WTC11 (cell line): ENCODE measurements at regions not wholly inside any gene's neighbourhood (a gene's known extent, or its start where the extent isn't known, plus 50 kb on each side); places are given as distances from the start of the nearest gene placed in this dataset.

Experiments used
- ATAC-seq: fragments of 200-7000 bp; cut with Tn5 transposase; 2 replicates; pipeline ENCODE4 v1.10.0; 2021; ENCODE audit warnings: mild to moderate bottlenecking, moderate library complexity
- CTCF ChIA-PET: fragments of 300-600 bp; sonication (Branson Sonifier 250); formaldehyde crosslinking; loops from one replicate; lab custom pipeline; 2021; ENCODE audit warnings: antibody characterized with exemption; lab: Charles Lee
- POLR2A ChIA-PET: fragments of 350-600 bp; sonication (Branson Sonifier 250); formaldehyde crosslinking; loops from one replicate; lab custom pipeline; 2021; ENCODE audit warnings: antibody characterized with exemption; lab: Charles Lee
- DNase-seq: peaks from one replicate; pipeline ENCODE4 v3.0.0; 2021; ENCODE audit warnings: low spot score
- H3K27ac Mint-ChIP-seq: 2 replicates; pipeline ENCODE4 v1.8.0; 2021; ENCODE audit warnings: mixed read lengths
- H3K27me3 Mint-ChIP-seq: 2 replicates; pipeline ENCODE4 v1.8.0; 2021; ENCODE audit warnings: low read depth, mild to moderate bottlenecking, moderate library complexity, mixed read lengths
- H3K36me3 Mint-ChIP-seq: 2 replicates; pipeline ENCODE4 v1.8.0; 2021; ENCODE audit warnings: mixed read lengths
- H3K4me1 Mint-ChIP-seq: 2 replicates; pipeline ENCODE4 v1.8.0; 2022; ENCODE audit warnings: mixed read lengths
- H3K4me3 Mint-ChIP-seq: 2 replicates; pipeline ENCODE4 v1.8.0; 2021; ENCODE audit warnings: mild to moderate bottlenecking, moderate library complexity, mixed read lengths
- H3K9me3 Mint-ChIP-seq: 2 replicates; pipeline ENCODE4 v1.8.0; 2021; ENCODE audit warnings: mixed read lengths
- ATF1 ChIP-seq: sonication (generic); formaldehyde crosslinking; IDR thresholded peaks from 2 replicates; pipeline ENCODE4 v1.8.1; 2023; ENCODE audit warnings: mild to moderate bottlenecking, moderate library complexity, missing genetic modification reagents
- ATF3 ChIP-seq: sonication (generic); formaldehyde crosslinking; conservative IDR thresholded peaks from 2 replicates; pipeline ENCODE4 v1.8.1; 2022; ENCODE audit warnings: mild to moderate bottlenecking, missing genetic modification reagents
- CBFB ChIP-seq: sonication (generic); formaldehyde crosslinking; IDR thresholded peaks from 2 replicates; pipeline ENCODE4 v1.8.1; 2022; ENCODE audit warnings: mild to moderate bottlenecking, low read depth, missing genetic modification reagents
- CREB1 ChIP-seq: sonication (generic); formaldehyde crosslinking; IDR thresholded peaks from 2 replicates; pipeline ENCODE4 v1.8.0; 2023; ENCODE audit warnings: mild to moderate bottlenecking, missing genetic modification reagents
- FOXJ3 ChIP-seq: sonication (generic); formaldehyde crosslinking; IDR thresholded peaks from 2 replicates; pipeline ENCODE4 v1.9.0; 2021; ENCODE audit warnings: missing genetic modification reagents, mild to moderate bottlenecking, borderline replicate concordance
- GTF2I ChIP-seq: fragments of 250-450 bp; sonication (Bioruptor Pico); conservative IDR thresholded peaks from 2 replicates; pipeline ENCODE4 v1.4.0; 2021; ENCODE audit warnings: mild to moderate bottlenecking
- IRF1 ChIP-seq: sonication (generic); formaldehyde crosslinking; IDR thresholded peaks from 2 replicates; pipeline ENCODE4 v1.8.0; 2023; ENCODE audit warnings: missing genetic modification reagents
- JAZF1 ChIP-seq: fragments of 250-450 bp; sonication (Bioruptor Pico); IDR thresholded peaks from 2 replicates; pipeline ENCODE4 v1.9.0; 2021; ENCODE audit warnings: moderate library complexity, mild to moderate bottlenecking, inconsistent platforms
- KAT7 ChIP-seq: sonication (generic); formaldehyde crosslinking; IDR thresholded peaks from 2 replicates; pipeline ENCODE4 v1.8.1; 2023; ENCODE audit warnings: missing genetic modification reagents, mild to moderate bottlenecking, borderline replicate concordance
- NFE2L1 ChIP-seq: sonication (generic); formaldehyde crosslinking; IDR thresholded peaks from 2 replicates; pipeline ENCODE4 v1.8.1; 2023; ENCODE audit warnings: missing genetic modification reagents
- NFYB ChIP-seq: sonication (generic); formaldehyde crosslinking; conservative IDR thresholded peaks from 2 replicates; pipeline ENCODE4 v1.8.0; 2022; ENCODE audit warnings: low read depth, missing genetic modification reagents
- NR3C1 ChIP-seq: sonication (generic); formaldehyde crosslinking; conservative IDR thresholded peaks from 2 replicates; pipeline ENCODE4 v1.8.1; 2023; ENCODE audit warnings: low read depth, mild to moderate bottlenecking, missing genetic modification reagents
- RORB ChIP-seq: fragments of 250-450 bp; sonication (Bioruptor Pico); IDR thresholded peaks from 2 replicates; pipeline ENCODE4 v1.9.0; 2021; ENCODE audit warnings: mild to moderate bottlenecking
- SMAD3 ChIP-seq: sonication (generic); formaldehyde crosslinking; IDR thresholded peaks from 2 replicates; pipeline ENCODE4 v1.8.0; 2022; ENCODE audit warnings: missing genetic modification reagents, mild to moderate bottlenecking, borderline replicate concordance
- SP1 ChIP-seq: sonication (generic); formaldehyde crosslinking; conservative IDR thresholded peaks from 2 replicates; pipeline ENCODE4 v1.8.1; 2022; ENCODE audit warnings: missing genetic modification reagents
- STAT6 ChIP-seq: sonication (generic); formaldehyde crosslinking; conservative IDR thresholded peaks from 2 replicates; pipeline ENCODE4 v1.8.1; 2023; ENCODE audit warnings: mild to moderate bottlenecking, low read depth, missing genetic modification reagents, moderate library complexity
- TEAD4 ChIP-seq: sonication (generic); formaldehyde crosslinking; IDR thresholded peaks from 2 replicates; pipeline ENCODE4 v1.8.0; 2022; ENCODE audit warnings: mild to moderate bottlenecking, missing genetic modification reagents
- ZBTB43 ChIP-seq: sonication (generic); formaldehyde crosslinking; IDR thresholded peaks from 2 replicates; pipeline ENCODE4 v1.8.1; 2023; ENCODE audit warnings: mild to moderate bottlenecking, missing genetic modification reagents
- ZNF121 ChIP-seq: sonication (generic); formaldehyde crosslinking; IDR thresholded peaks from 2 replicates; pipeline ENCODE4 v1.8.0; 2023; ENCODE audit warnings: missing genetic modification reagents
- ZNF138 ChIP-seq: sonication (generic); formaldehyde crosslinking; conservative IDR thresholded peaks from 2 replicates; pipeline ENCODE4 v1.8.1; 2022; ENCODE audit warnings: mild to moderate bottlenecking, moderate library complexity, missing genetic modification reagents
- ZNF219 ChIP-seq: sonication (generic); formaldehyde crosslinking; IDR thresholded peaks from 2 replicates; pipeline ENCODE4 v1.8.0; 2023; ENCODE audit warnings: missing genetic modification reagents, mild to moderate bottlenecking, borderline replicate concordance
- TF ChIP-seq, protein P1 (sequence below): fragments of 250-450 bp; sonication (Bioruptor Pico); IDR thresholded peaks from 2 replicates; pipeline ENCODE4 v1.9.0; 2021; ENCODE audit warnings: mild to moderate bottlenecking
- TF ChIP-seq, protein P2 (sequence below): sonication (generic); formaldehyde crosslinking; IDR thresholded peaks from 2 replicates; pipeline ENCODE4 v1.8.0; 2022; ENCODE audit warnings: mild to moderate bottlenecking, missing genetic modification reagents
- TF ChIP-seq, protein P3 (sequence below): sonication (generic); formaldehyde crosslinking; IDR thresholded peaks from 2 replicates; pipeline ENCODE4 v1.8.1; 2023; ENCODE audit warnings: mild to moderate bottlenecking, missing genetic modification reagents, moderate library complexity
- TF ChIP-seq, protein P4 (sequence below): sonication (generic); formaldehyde crosslinking; IDR thresholded peaks from 2 replicates; pipeline ENCODE4 v1.8.1; 2023; ENCODE audit warnings: mild to moderate bottlenecking, missing genetic modification reagents, moderate library complexity

DNA sequence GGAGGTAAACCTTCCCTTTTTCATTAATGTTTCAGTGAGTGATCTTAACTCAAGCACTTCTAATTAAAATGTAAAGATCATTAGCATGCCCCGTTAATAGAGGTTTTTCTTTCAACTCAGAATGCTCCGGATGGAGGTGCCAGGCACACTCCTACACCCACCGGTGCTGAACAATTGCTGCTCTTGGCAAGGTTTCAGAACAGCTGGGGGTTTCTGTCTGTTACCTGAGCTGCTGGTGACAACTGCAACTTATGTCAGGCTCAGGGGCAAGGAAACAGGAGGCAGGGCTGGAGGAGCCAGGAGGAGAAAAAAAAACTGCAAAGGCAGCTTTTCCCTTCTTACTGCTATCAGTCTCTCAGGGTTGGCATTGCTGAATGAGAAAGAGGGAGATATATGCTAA is 250.1 kb downstream of the DIPK2A start (continued):
- TF ChIP-seq, protein P1, sequence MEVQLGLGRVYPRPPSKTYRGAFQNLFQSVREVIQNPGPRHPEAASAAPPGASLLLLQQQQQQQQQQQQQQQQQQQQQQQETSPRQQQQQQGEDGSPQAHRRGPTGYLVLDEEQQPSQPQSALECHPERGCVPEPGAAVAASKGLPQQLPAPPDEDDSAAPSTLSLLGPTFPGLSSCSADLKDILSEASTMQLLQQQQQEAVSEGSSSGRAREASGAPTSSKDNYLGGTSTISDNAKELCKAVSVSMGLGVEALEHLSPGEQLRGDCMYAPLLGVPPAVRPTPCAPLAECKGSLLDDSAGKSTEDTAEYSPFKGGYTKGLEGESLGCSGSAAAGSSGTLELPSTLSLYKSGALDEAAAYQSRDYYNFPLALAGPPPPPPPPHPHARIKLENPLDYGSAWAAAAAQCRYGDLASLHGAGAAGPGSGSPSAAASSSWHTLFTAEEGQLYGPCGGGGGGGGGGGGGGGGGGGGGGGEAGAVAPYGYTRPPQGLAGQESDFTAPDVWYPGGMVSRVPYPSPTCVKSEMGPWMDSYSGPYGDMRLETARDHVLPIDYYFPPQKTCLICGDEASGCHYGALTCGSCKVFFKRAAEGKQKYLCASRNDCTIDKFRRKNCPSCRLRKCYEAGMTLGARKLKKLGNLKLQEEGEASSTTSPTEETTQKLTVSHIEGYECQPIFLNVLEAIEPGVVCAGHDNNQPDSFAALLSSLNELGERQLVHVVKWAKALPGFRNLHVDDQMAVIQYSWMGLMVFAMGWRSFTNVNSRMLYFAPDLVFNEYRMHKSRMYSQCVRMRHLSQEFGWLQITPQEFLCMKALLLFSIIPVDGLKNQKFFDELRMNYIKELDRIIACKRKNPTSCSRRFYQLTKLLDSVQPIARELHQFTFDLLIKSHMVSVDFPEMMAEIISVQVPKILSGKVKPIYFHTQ (CRISPR knock-in tag) = no peak
- TF ChIP-seq ZNF138 (CRISPR knock-in tag) (no peak), CBFB (CRISPR knock-in tag) (no peak), NFYB (CRISPR knock-in tag) (no peak)
- TF ChIP-seq, protein P2, sequence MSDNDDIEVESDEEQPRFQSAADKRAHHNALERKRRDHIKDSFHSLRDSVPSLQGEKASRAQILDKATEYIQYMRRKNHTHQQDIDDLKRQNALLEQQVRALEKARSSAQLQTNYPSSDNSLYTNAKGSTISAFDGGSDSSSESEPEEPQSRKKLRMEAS (CRISPR knock-in tag) = no peak

GRCh38 chr3:144229330-144229729 is 257.7 kb downstream of the DIPK2A start:
- Mint-ChIP-seq H3K4me3 (no peak overlapping the region), H3K9me3 (no peaks in the 10 kb centered on the region; the same call in 1 of the 2 replicates), H3K27ac (no peak overlapping the region), H3K4me1 (no peaks in the 10 kb centered on the region), H3K27me3 (no peaks in the 10 kb centered on the region), H3K36me3 (no peaks in the 10 kb centered on the region)
- DNase-seq (no peak), ATAC-seq (no peak)
- CTCF ChIA-PET = no interaction called here
- no peak for TF ChIP-seq SP1 (CRISPR knock-in tag)
- no peak for TF ChIP-seq FOXJ3
- TF ChIP-seq NFE2L1 (CRISPR knock-in tag) = no peak
- TF ChIP-seq, all 79 proteins: peak for 0
- POLR2A ChIA-PET = no interaction called here

- H3K9me3 Mint-ChIP-seq = no peaks in the 10 kb centered on the region; the same call in 1 of the 2 replicates
- H3K4me1 Mint-ChIP-seq = no peaks in the 10 kb centered on the region
- no peak overlapping the region for H3K4me3 Mint-ChIP-seq
- ChIA-PET CTCF (no interaction called here), POLR2A (no interaction called here)
- no peaks in the 10 kb centered on the region for H3K36me3 Mint-ChIP-seq
- TF ChIP-seq IRF1 (CRISPR knock-in tag) (no peak), NR3C1 (CRISPR knock-in tag) (no peak), ZNF121 (CRISPR knock-in tag) (no peak), ATF1 (CRISPR knock-in tag) (no peak), KAT7 (CRISPR knock-in tag) (no peak), RORB (CRISPR knock-in tag) (no peak), ATF3 (CRISPR knock-in tag) (no peak), STAT6 (CRISPR knock-in tag) (no peak), NFYB (CRISPR knock-in tag) (no peak), JAZF1 (no peak), SMAD3 (no peak), CREB1 (no peak), TEAD4 (CRISPR knock-in tag) (no peak), SP1 (CRISPR knock-in tag) (no peak), ZNF219 (CRISPR knock-in tag) (no peak), ZBTB43 (CRISPR knock-in tag) (no peak), GTF2I (CRISPR knock-in tag) (no peak)
- TF ChIP-seq, protein P3, sequence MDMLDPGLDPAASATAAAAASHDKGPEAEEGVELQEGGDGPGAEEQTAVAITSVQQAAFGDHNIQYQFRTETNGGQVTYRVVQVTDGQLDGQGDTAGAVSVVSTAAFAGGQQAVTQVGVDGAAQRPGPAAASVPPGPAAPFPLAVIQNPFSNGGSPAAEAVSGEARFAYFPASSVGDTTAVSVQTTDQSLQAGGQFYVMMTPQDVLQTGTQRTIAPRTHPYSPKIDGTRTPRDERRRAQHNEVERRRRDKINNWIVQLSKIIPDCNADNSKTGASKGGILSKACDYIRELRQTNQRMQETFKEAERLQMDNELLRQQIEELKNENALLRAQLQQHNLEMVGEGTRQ (CRISPR knock-in tag) = no peak
- TF ChIP-seq, protein P4, sequence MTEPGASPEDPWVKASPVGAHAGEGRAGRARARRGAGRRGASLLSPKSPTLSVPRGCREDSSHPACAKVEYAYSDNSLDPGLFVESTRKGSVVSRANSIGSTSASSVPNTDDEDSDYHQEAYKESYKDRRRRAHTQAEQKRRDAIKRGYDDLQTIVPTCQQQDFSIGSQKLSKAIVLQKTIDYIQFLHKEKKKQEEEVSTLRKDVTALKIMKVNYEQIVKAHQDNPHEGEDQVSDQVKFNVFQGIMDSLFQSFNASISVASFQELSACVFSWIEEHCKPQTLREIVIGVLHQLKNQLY (CRISPR knock-in tag) = no peak
- ATAC-seq (no peak), DNase-seq (no peak)
- no peaks in the 10 kb centered on the region for H3K27me3 Mint-ChIP-seq
- H3K27ac Mint-ChIP-seq = no peak overlapping the region
Measured at GRCh38 chr3:144229953-144230352, 258.3 kb downstream of the DIPK2A start.
